Heart left ventricle (tissue), 13 donors: ENCODE measurements at regions not wholly inside any gene's neighbourhood (a gene's known extent, or its start where the extent isn't known, plus 50 kb on each side); places are given as distances from the start of the nearest gene placed in this dataset.

Experiments
- POLR2A ChIP-seq, 2 donors: fragments of 450-650 bp; IDR thresholded peaks; one replicate each; pipeline ENCODE4 v1.6.1; 2017; ENCODE audit warnings: antibody characterized with exemption in 2 of 2, mild to moderate bottlenecking in 2 of 2, moderate library complexity in 2 of 2
- TF ChIP-seq, protein P1 (sequence below), 12 donors: fragments of 200-600 bp; sonication (generic) in 4 of 12; IDR thresholded peaks; one replicate each; pipeline versions ENCODE4 v1.5.0 to v1.8.0; 2018 to 2022; ENCODE audit warnings: antibody characterized with exemption in 12 of 12, mild to moderate bottlenecking in 5 of 12
- donor health status: ischemic (EF 13 %, LVEDD 7.1; RV severe dilation, severe dysfunction).
- donor health status: DM: no; HTN: yes; CAD: no.
- donor health status: DM: no; HTN: no; CAD: no.
- donor health status: ischemic (EF 25% LVEDD 6.9; RV normal size, moderate dysfunction).
- donor health status: ischemic (EF 25% LVEDD 5.7; RV mildly dilated, moderate dysfunction).
- donor health status: ischemic (EF 35%, LVEDD 5.7; RV mildly dilated, moderate dysfunction).
- donor health status: nonischemic (EF 11% LVEDD 7.7; RV severe dilation, severe dysfunction).
- donor health status: DM: yes; HTN: yes; CAD: no.
- donor health status: PGD.
- donor health status: ischemic (EF 29% LVEDD 5.4; RV normal size, mild dysfunction).
- donor health status: nonischemic (EF 23%, LVEDD 6.1; RV moderate dilation, normal function).

DNA sequence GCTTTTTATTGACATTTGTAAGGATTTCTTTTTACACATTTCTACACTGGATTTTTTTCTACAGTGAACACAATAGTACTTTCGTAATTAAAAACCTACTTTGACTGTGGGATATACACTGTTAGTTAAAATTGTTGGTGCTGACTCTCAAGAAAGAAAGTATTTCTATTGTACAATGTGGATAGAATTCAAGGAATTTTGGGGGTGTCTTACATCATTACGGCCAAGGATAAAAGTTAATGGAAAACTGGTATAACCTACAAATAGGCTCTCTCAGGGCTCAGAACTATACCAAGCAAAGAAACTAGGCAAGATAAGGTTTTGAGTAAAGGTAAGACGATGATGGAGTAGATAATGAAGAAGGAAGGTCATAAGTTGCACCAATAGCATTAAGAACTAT, 198.4 kb upstream of the PARD3B start:
- TF ChIP-seq POLR2A (IDR thresholded peaks at IDR 0.05): no peak
- TF ChIP-seq, protein P1, sequence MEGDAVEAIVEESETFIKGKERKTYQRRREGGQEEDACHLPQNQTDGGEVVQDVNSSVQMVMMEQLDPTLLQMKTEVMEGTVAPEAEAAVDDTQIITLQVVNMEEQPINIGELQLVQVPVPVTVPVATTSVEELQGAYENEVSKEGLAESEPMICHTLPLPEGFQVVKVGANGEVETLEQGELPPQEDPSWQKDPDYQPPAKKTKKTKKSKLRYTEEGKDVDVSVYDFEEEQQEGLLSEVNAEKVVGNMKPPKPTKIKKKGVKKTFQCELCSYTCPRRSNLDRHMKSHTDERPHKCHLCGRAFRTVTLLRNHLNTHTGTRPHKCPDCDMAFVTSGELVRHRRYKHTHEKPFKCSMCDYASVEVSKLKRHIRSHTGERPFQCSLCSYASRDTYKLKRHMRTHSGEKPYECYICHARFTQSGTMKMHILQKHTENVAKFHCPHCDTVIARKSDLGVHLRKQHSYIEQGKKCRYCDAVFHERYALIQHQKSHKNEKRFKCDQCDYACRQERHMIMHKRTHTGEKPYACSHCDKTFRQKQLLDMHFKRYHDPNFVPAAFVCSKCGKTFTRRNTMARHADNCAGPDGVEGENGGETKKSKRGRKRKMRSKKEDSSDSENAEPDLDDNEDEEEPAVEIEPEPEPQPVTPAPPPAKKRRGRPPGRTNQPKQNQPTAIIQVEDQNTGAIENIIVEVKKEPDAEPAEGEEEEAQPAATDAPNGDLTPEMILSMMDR (IDR thresholded peaks at IDR 0.05): no peak
